Neural crest cell (in vitro differentiated cells): ENCODE measurements at regions not wholly inside any gene's neighbourhood (a gene's known extent, or its start where the extent isn't known, plus 50 kb on each side); places are given as distances from the start of the nearest gene placed in this dataset.

Source experiments
- DNase-seq: peaks from one replicate; pipeline ENCODE4 v3.0.0; 2021; ENCODE audit warnings: low read depth, mixed read lengths, low spot score
- H3K27ac Mint-ChIP-seq: one replicate; pipeline ENCODE4 v1.8.0; 2021; ENCODE audit warnings: mild to moderate bottlenecking, mixed read lengths; ENCODE audit not compliant: unreplicated experiment
- H3K27me3 Mint-ChIP-seq: 2 replicates; pipeline ENCODE4 v1.8.0; 2021; ENCODE audit warnings: low read depth, mild to moderate bottlenecking, mixed read lengths
- H3K36me3 Mint-ChIP-seq: 2 replicates; pipeline ENCODE4 v1.8.0; 2021; ENCODE audit warnings: low read depth, mild to moderate bottlenecking, mixed read lengths
- H3K4me1 Mint-ChIP-seq: 2 replicates; pipeline ENCODE4 v1.8.0; 2021; ENCODE audit warnings: mixed read lengths
- H3K4me3 Mint-ChIP-seq: one replicate; pipeline ENCODE4 v1.8.0; 2021; ENCODE audit warnings: mild to moderate bottlenecking, mixed read lengths
- H3K9me3 Mint-ChIP-seq: 2 replicates; pipeline ENCODE4 v1.8.0; 2021; ENCODE audit warnings: mixed read lengths
- CTCF ChIP-seq: fragments of 200-600 bp; sonication (generic); conservative IDR thresholded peaks from 2 replicates; pipeline ENCODE4 v1.5.0; 2021; ENCODE audit warnings: antibody characterized with exemption, mild to moderate bottlenecking

- Mint-ChIP-seq H3K9me3 (peaks cover 5% of the 10 kb centered on the region), H3K36me3 (no peaks in the 10 kb centered on the region), H3K4me3 (no peak overlapping the region), H3K4me1 (peaks cover 38% of the 10 kb centered on the region), H3K27me3 (no peaks in the 10 kb centered on the region), H3K27ac (no peak overlapping the region)
- DNase-seq = no peak
- no peak for TF ChIP-seq CTCF
Observed at GRCh38 chr5:124132843-124133242, 613.6 kb downstream of the ZNF608 start.

- Mint-ChIP-seq H3K27ac (no peak overlapping the region), H3K27me3 (no peaks in the 10 kb centered on the region), H3K4me1 (peaks cover 45% of the 10 kb centered on the region), H3K4me3 (no peak overlapping the region), H3K9me3 (peaks cover 2% of the 10 kb centered on the region), H3K36me3 (no peaks in the 10 kb centered on the region)
- no peak for TF ChIP-seq CTCF
- no peak for DNase-seq
Observed at GRCh38 chr5:124131466-124131865, 615.0 kb downstream of the ZNF608 start.

- H3K27ac Mint-ChIP-seq = peak overlapping the region; percentile 31
- DNase-seq = no peak
- no peak for TF ChIP-seq CTCF
- H3K27me3 Mint-ChIP-seq = no peaks in the 10 kb centered on the region
- H3K36me3 Mint-ChIP-seq = no peaks in the 10 kb centered on the region
- peaks cover 2% of the 10 kb centered on the region for H3K9me3 Mint-ChIP-seq
- H3K4me3 Mint-ChIP-seq = no peak overlapping the region
- H3K4me1 Mint-ChIP-seq = peaks cover 50% of the 10 kb centered on the region
Observed at GRCh38 chr5:124130816-124131215, 615.6 kb downstream of the ZNF608 start.

- H3K27ac Mint-ChIP-seq = peak overlapping the region; percentile 96
Observed at GRCh38 chr5:124128867-124129266, 616.9 kb downstream of the CSNK1G3 start.

GRCh38 chr5:124126504-124127217 lies 614.7 kb downstream of the CSNK1G3 start:
- H3K27ac Mint-ChIP-seq = no peak overlapping the region
- no peak overlapping the region for H3K4me3 Mint-ChIP-seq

More at GRCh38 chr5:124128867-124129266, 616.9 kb downstream of the CSNK1G3 start:
- peaks cover 2% of the 10 kb centered on the region for H3K9me3 Mint-ChIP-seq
- no peaks in the 10 kb centered on the region for H3K27me3 Mint-ChIP-seq
- peak overlapping the region; percentile 49 for H3K4me3 Mint-ChIP-seq
- no peak for TF ChIP-seq CTCF
- DNase-seq = no peak
- no peaks in the 10 kb centered on the region for H3K36me3 Mint-ChIP-seq
- H3K4me1 Mint-ChIP-seq = peaks cover 67% of the 10 kb centered on the region

More at GRCh38 chr5:124126504-124127217, 614.7 kb downstream of the CSNK1G3 start:
- peaks cover 2% of the 10 kb centered on the region for H3K9me3 Mint-ChIP-seq
- no peaks in the 10 kb centered on the region for H3K36me3 Mint-ChIP-seq
- no peaks in the 10 kb centered on the region for H3K27me3 Mint-ChIP-seq
- no peak for DNase-seq
- TF ChIP-seq CTCF = no peak
- peaks cover 61% of the 10 kb centered on the region for H3K4me1 Mint-ChIP-seq
